Tibial nerve (tissue), 4 donors: ENCODE measurements at regions not wholly inside any gene's neighbourhood (a gene's known extent, or its start where the extent isn't known, plus 50 kb on each side); places are given as distances from the start of the nearest gene placed in this dataset.

Experiments
- DNase-seq, 2 donors: peaks; one replicate each; pipeline ENCODE4 v3.0.0-alpha.2; 2019; ENCODE audit warnings: low spot score in 2 of 2
- H3K27ac ChIP-seq, 4 donors: fragments of 200-600 bp; sonication (generic) in 3 of 4; one replicate each; pipeline ENCODE4 v1.5.1; 2017 to 2019; ENCODE audit warnings: mild to moderate bottlenecking in 1 of 4
- H3K27me3 ChIP-seq, 2 donors: fragments of 200-600 bp; sonication (generic) in 1 of 2; one replicate each; pipeline versions ENCODE4 v1.5.1 to v1.6.0; 2017 to 2019
- H3K36me3 ChIP-seq, 3 donors: fragments of 200-600 bp; sonication (generic); one replicate each; pipeline ENCODE4 v1.5.1; 2018 to 2019
- H3K4me1 ChIP-seq, 4 donors: fragments of 200-600 bp; sonication (generic) in 3 of 4; one replicate each; pipeline ENCODE4 v1.5.1; 2017 to 2019
- H3K4me3 ChIP-seq, 4 donors: fragments of 200-600 bp; sonication (generic) in 3 of 4; one replicate each; pipeline ENCODE4 v1.5.1; 2017 to 2019; ENCODE audit warnings: mild to moderate bottlenecking in 1 of 4, moderate library complexity in 1 of 4
- H3K9me3 ChIP-seq, 4 donors: fragments of 200-600 bp; sonication (generic) in 3 of 4; one replicate each; pipeline ENCODE4 v1.5.1; 2017 to 2019
- CTCF ChIP-seq, 5 experiments: fragments of 200-600 bp in 3 of 5; fragments of 450-650 bp in 2 of 5; sonication (generic) in 3 of 5; IDR thresholded peaks; one replicate each; pipeline ENCODE4 v1.5.1; 2016 to 2019; ENCODE audit warnings: antibody characterized with exemption in 5 of 5, mild to moderate bottlenecking in 3 of 5, moderate library complexity in 2 of 5
- EP300 ChIP-seq, 2 donors: sonication (generic); formaldehyde crosslinking; IDR thresholded peaks; one replicate each; pipeline ENCODE4 v1.6.1; 2017; ENCODE audit warnings: antibody characterized with exemption in 2 of 2, mild to moderate bottlenecking in 1 of 2
- POLR2A ChIP-seq, 2 donors: fragments of 450-650 bp; IDR thresholded peaks; one replicate each; pipeline ENCODE4 v1.6.1; 2017; ENCODE audit warnings: antibody characterized with exemption in 2 of 2, mild to moderate bottlenecking in 2 of 2, moderate library complexity in 2 of 2
- WGBS, 2 donors: methylation state at CpG; one replicate each; pipeline ENCODE4 v1.1.5; 2018; 5-methylcytosine and 5-hydroxymethylcytosine counted together

DNA sequence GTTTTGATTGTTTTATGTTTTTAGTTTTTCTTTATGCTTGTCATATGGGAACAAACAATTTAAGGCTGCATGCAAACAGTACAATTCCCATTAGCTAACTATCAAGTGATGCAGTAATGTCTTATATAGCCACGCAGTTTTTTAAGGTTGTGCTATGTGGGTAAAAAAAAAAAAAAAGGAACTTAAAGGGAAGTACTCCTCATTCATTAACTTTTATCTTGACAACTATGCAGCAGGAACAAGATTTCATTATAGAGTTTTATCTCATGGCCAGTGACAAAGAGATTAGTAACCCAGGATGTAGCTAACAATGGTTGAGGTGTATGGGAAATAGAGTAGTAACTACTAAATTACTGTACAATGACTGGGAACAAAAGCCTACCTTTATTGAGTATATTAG, 1008.2 kb upstream of the CDH9 start:
- Histone ChIP-seq H3K36me3 (no peaks in the 10 kb centered on the region), H3K4me3 (no peak overlapping the region), H3K27me3 (no peaks in the 10 kb centered on the region), H3K27ac (no peak overlapping the region), H3K4me1 (no peaks in the 10 kb centered on the region), H3K9me3 (no peaks in the 10 kb centered on the region)
- TF ChIP-seq CTCF (IDR thresholded peaks at IDR 0.05) (no peak), EP300 (IDR thresholded peaks at IDR 0.05) (no peak), POLR2A (IDR thresholded peaks at IDR 0.05) (no peak)
- 81 to 87% methylated on average over 1 of the region's 1 CpG for whole genome bisulfite sequencing, 2 donors
- no peak for DNase-seq

GRCh38 chr5:28027851-28028250, 989.5 kb upstream of the CDH9 start:
- H3K27ac ChIP-seq = no peak overlapping the region
- DNase-seq = no peak
- H3K4me1 ChIP-seq = no peaks in the 10 kb centered on the region
- H3K9me3 ChIP-seq = peaks cover 0 to 28% (median 0%) of the 10 kb centered on the region in 4 donors
- TF ChIP-seq EP300 (IDR thresholded peaks at IDR 0.05) = no peak
- TF ChIP-seq CTCF (IDR thresholded peaks at IDR 0.05) = no peak
- no peak for TF ChIP-seq POLR2A (IDR thresholded peaks at IDR 0.05)
- no peaks in the 10 kb centered on the region for H3K27me3 ChIP-seq
- H3K36me3 ChIP-seq = no peaks in the 10 kb centered on the region
- 85 to 100% methylated on average over 1 of the region's 1 CpG for WGBS, 2 donors
- H3K4me3 ChIP-seq = no peak overlapping the region

- H3K4me1 ChIP-seq = no peaks in the 10 kb centered on the region
- H3K27ac ChIP-seq = no peak overlapping the region
- 83 to 88% methylated on average over 1 of the region's 1 CpG for WGBS, 2 donors
- DNase-seq = no peak
- no peaks in the 10 kb centered on the region for H3K36me3 ChIP-seq
- no peak overlapping the region for H3K4me3 ChIP-seq
- H3K9me3 ChIP-seq = peaks cover 0 to 34% (median 5%) of the 10 kb centered on the region in 4 donors
- TF ChIP-seq EP300 (IDR thresholded peaks at IDR 0.05) (no peak), POLR2A (IDR thresholded peaks at IDR 0.05) (no peak), CTCF (IDR thresholded peaks at IDR 0.05) (no peak)
- H3K27me3 ChIP-seq = no peaks in the 10 kb centered on the region
Observed at GRCh38 chr5:28017178-28017577, 978.8 kb upstream of the CDH9 start.

GRCh38 chr5:28014779-28015178, 976.4 kb upstream of the CDH9 start:
- Histone ChIP-seq H3K36me3 (no peaks in the 10 kb centered on the region), H3K27ac (no peak overlapping the region), H3K4me1 (no peaks in the 10 kb centered on the region), H3K4me3 (no peak overlapping the region), H3K27me3 (no peaks in the 10 kb centered on the region), H3K9me3 (peaks cover 0 to 46% (median 5%) of the 10 kb centered on the region in 4 donors)
- TF ChIP-seq CTCF (IDR thresholded peaks at IDR 0.05) = peak in 1 of 5 experiments; percentile 8
- TF ChIP-seq POLR2A (IDR thresholded peaks at IDR 0.05) = no peak
- no peak for TF ChIP-seq EP300 (IDR thresholded peaks at IDR 0.05)
- DNase-seq = no peak
- 64% methylated on average over 3 of the region's 3 CpGs for WGBS, 2 donors

DNA sequence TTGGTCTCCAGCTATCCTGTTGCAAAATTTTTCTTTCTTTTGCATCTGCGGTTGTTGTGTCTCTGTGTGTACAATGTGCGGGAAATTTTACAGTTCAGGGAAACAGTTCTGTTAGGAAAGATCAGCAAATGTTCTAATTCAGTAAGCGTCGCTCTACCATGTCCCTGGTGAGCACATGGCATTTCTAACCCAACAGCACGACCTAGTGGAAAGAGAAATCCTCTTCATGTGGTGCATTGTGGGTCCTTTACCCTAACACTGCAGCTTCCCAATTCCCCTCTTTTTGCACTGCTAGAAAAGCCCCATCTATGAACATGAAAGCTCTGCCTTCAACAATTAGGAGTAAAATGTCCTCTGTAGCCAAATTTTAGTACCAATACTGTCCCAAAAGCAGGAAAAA, 974.2 kb upstream of the CDH9 start:
- WGBS, 2 donors = 92 to 93% methylated on average over 5 of the region's 5 CpGs
- no peaks in the 10 kb centered on the region for H3K4me1 ChIP-seq
- TF ChIP-seq CTCF (IDR thresholded peaks at IDR 0.05) = no peak
- TF ChIP-seq POLR2A (IDR thresholded peaks at IDR 0.05) = no peak
- no peak for TF ChIP-seq EP300 (IDR thresholded peaks at IDR 0.05)
- H3K4me3 ChIP-seq = no peak overlapping the region
- H3K36me3 ChIP-seq = no peaks in the 10 kb centered on the region
- no peak overlapping the region for H3K27ac ChIP-seq
- DNase-seq = no peak
- H3K27me3 ChIP-seq = no peaks in the 10 kb centered on the region
- peaks cover 0 to 46% (median 5%) of the 10 kb centered on the region in 4 donors for H3K9me3 ChIP-seq
